OCI-LY7 (cell line): ENCODE measurements at regions not wholly inside any gene's neighbourhood (a gene's known extent, or its start where the extent isn't known, plus 50 kb on each side); places are given as distances from the start of the nearest gene placed in this dataset.

ENCODE experiments used
- CTCF ChIP-seq: fragments of 200-600 bp; sonication (generic); conservative IDR thresholded peaks from 2 replicates; pipeline ENCODE4 v1.5.1; 2014; ENCODE audit warnings: mild to moderate bottlenecking, antibody characterized with exemption, low read length, moderate library complexity, mixed read lengths
- EZH2phosphoT487 ChIP-seq: fragments of 200-600 bp; sonication (generic); IDR thresholded peaks from 2 replicates; pipeline ENCODE4 v1.6.1; 2018; ENCODE audit warnings: low read depth, borderline replicate concordance, mild to moderate bottlenecking, mixed run types, antibody characterized with exemption, low read length, moderate library complexity, mixed read lengths

- TF ChIP-seq CTCF, result no peak
- TF ChIP-seq EZH2phosphoT487, result no peak
Observed at GRCh38 chr3:94308767-94309166, 245.9 kb downstream of the NSUN3 start.
